Neural cell (in vitro differentiated cells): ENCODE measurements at regions not wholly inside any gene's neighbourhood (a gene's known extent, or its start where the extent isn't known, plus 50 kb on each side); places are given as distances from the start of the nearest gene placed in this dataset.

Experiments used
- H2AFZ ChIP-seq: fragments of 200-600, 300-800 bp; sonication (generic), shearing (Covaris generic); 2 replicates; pipeline ENCODE4 v1.6.0; 2014; ENCODE audit warnings: low read depth, mild to moderate bottlenecking, antibody characterized with exemption, low read length, moderate library complexity
- H3F3A ChIP-seq: fragments of 200-600 bp; shearing (Covaris generic); 2 replicates; pipeline ENCODE4 v1.6.1; 2016; ENCODE audit warnings: mild to moderate bottlenecking, moderate library complexity, mixed read lengths, antibody characterized with exemption, low read length; ENCODE audit not compliant: insufficient read depth, poor library complexity, severe bottlenecking
- H3K27ac ChIP-seq: fragments of 200-600, 300-800 bp; sonication (generic), shearing (Covaris generic); 2 replicates; pipeline ENCODE4 v1.5.1; 2014; ENCODE audit warnings: mild to moderate bottlenecking, low read length, moderate library complexity
- H3K27me3 ChIP-seq: fragments of 300-800, 200-600 bp; sonication (generic), shearing (Covaris generic); 2 replicates; pipeline ENCODE4 v1.6.0; 2014; ENCODE audit warnings: mild to moderate bottlenecking, low read depth, low read length, moderate library complexity; ENCODE audit not compliant: insufficient read depth
- H3K36me3 ChIP-seq: fragments of 300-800, 200-600 bp; sonication (generic), shearing (Covaris generic); 2 replicates; pipeline ENCODE4 v1.5.1; 2014; ENCODE audit warnings: mild to moderate bottlenecking, antibody characterized with exemption, low read length, moderate library complexity; ENCODE audit not compliant: insufficient read depth
- H3K4me2 ChIP-seq: fragments of 300-800, 200-600 bp; sonication (generic), shearing (Covaris generic); 2 replicates; pipeline ENCODE4 v1.6.0; 2014; ENCODE audit warnings: mild to moderate bottlenecking, low read length
- H3K4me3 ChIP-seq: fragments of 300-800, 200-600 bp; sonication (generic), shearing (Covaris generic); 2 replicates; pipeline ENCODE4 v1.5.1; 2014; ENCODE audit warnings: mild to moderate bottlenecking, low read length, moderate library complexity
- H3K79me2 ChIP-seq: fragments of 200-600 bp; shearing (Covaris generic); replicated peaks from 2 replicates; pipeline ENCODE4 v1.6.0; 2014; ENCODE audit warnings: mild to moderate bottlenecking, low read length, moderate library complexity; ENCODE audit not compliant: insufficient read depth
- H3K9ac ChIP-seq: fragments of 300-800, 200-600 bp; sonication (generic), shearing (Covaris generic); 2 replicates; pipeline ENCODE4 v1.6.1; 2016; ENCODE audit warnings: mild to moderate bottlenecking, low read length, mixed read lengths
- H3K9me2 ChIP-seq: fragments of 200-600 bp; shearing (Covaris generic); 2 replicates; pipeline ENCODE4 v1.6.1; 2016; ENCODE audit warnings: mild to moderate bottlenecking, low read length, mixed read lengths; ENCODE audit not compliant: insufficient read depth
- H3K9me3 ChIP-seq: fragments of 200-600, 300-800 bp; sonication (generic), shearing (Covaris generic); 2 replicates; pipeline ENCODE4 v1.6.1; 2016; ENCODE audit warnings: mild to moderate bottlenecking, mixed run types, low read length, moderate library complexity, mixed read lengths
- H4K20me1 ChIP-seq: fragments of 200-600 bp; shearing (Covaris generic); 2 replicates; pipeline ENCODE4 v1.6.1; 2016; ENCODE audit warnings: mild to moderate bottlenecking, mixed run types; ENCODE audit not compliant: insufficient read depth
- CTCF ChIP-seq: fragments of 450-650 bp; IDR thresholded peaks from 2 replicates; pipeline ENCODE4 v1.5.1; 2014; ENCODE audit warnings: antibody characterized with exemption, mild to moderate bottlenecking, moderate library complexity; ENCODE audit not compliant: poor library complexity, severe bottlenecking
- EP300 ChIP-seq: fragments of 450-650 bp; conservative IDR thresholded peaks from 2 replicates; pipeline ENCODE4 v1.6.1; 2014; ENCODE audit warnings: antibody characterized with exemption, mild to moderate bottlenecking, moderate library complexity; ENCODE audit not compliant: poor library complexity, severe bottlenecking
- EZH2 ChIP-seq: fragments of 200-600, 300-800 bp; shearing (Covaris generic), sonication (generic); IDR thresholded peaks from 2 replicates; pipeline ENCODE4 v1.6.1; 2014; ENCODE audit warnings: antibody characterized with exemption, low read length, borderline replicate concordance, mild to moderate bottlenecking; ENCODE audit not compliant: insufficient read depth, poor library complexity, severe bottlenecking
- MXI1 ChIP-seq: fragments of 450-650 bp; conservative IDR thresholded peaks from 2 replicates; pipeline ENCODE4 v1.6.1; 2014; ENCODE audit warnings: antibody characterized with exemption, mild to moderate bottlenecking; ENCODE audit not compliant: poor library complexity, severe bottlenecking
- POLR2AphosphoS5 ChIP-seq: IDR thresholded peaks from 2 replicates; pipeline ENCODE4 v1.6.1; 2012
- RAD21 ChIP-seq: fragments of 450-650 bp; conservative IDR thresholded peaks from 2 replicates; pipeline ENCODE4 v1.6.1; 2014; ENCODE audit warnings: antibody characterized with exemption, mild to moderate bottlenecking, moderate library complexity
- REST ChIP-seq: IDR thresholded peaks from 2 replicates; pipeline ENCODE4 v1.6.1; 2012; ENCODE audit warnings: borderline replicate concordance
- SMC3 ChIP-seq: fragments of 450-650 bp; conservative IDR thresholded peaks from 2 replicates; pipeline ENCODE4 v1.6.1; 2014; ENCODE audit warnings: antibody characterized with exemption, mild to moderate bottlenecking, moderate library complexity; ENCODE audit not compliant: poor library complexity
- TAF1 ChIP-seq: IDR thresholded peaks from 2 replicates; pipeline ENCODE4 v1.6.1; 2012; ENCODE audit warnings: low read depth

- Histone ChIP-seq H3K4me2 (no peak overlapping the region), H3K27ac (no peak overlapping the region), H3K4me3 (no peak overlapping the region), H3K79me2 (no peaks in the 10 kb centered on the region), H3K36me3 (no peaks in the 10 kb centered on the region), H3K9ac (no peak overlapping the region), H3K9me2 (no peaks in the 10 kb centered on the region), H3K27me3 (no peaks in the 10 kb centered on the region), H4K20me1 (no peaks in the 10 kb centered on the region), H2AFZ (no peak overlapping the region), H3K9me3 (no peaks in the 10 kb centered on the region), H3F3A (no peaks in the 10 kb centered on the region)
- TF ChIP-seq MXI1 (no peak), POLR2AphosphoS5 (no peak), TAF1 (no peak), REST (no peak), EP300 (no peak), RAD21 (no peak), CTCF (no peak), SMC3 (no peak), EZH2 (no peak)
Measured at GRCh38 chr5:155903791-155904190, 423.2 kb upstream of the SGCD start.

GRCh38 chr5:155905364-155905763 lies 421.6 kb upstream of the SGCD start:
- Histone ChIP-seq H2AFZ (no peak overlapping the region), H3K9me2 (no peaks in the 10 kb centered on the region), H3K27me3 (no peaks in the 10 kb centered on the region), H3K9ac (no peak overlapping the region), H3K79me2 (no peaks in the 10 kb centered on the region), H3K27ac (no peak overlapping the region), H3K9me3 (no peaks in the 10 kb centered on the region), H4K20me1 (no peaks in the 10 kb centered on the region), H3F3A (no peaks in the 10 kb centered on the region), H3K4me3 (no peak overlapping the region), H3K36me3 (no peaks in the 10 kb centered on the region), H3K4me2 (no peak overlapping the region)
- TF ChIP-seq MXI1 (no peak), POLR2AphosphoS5 (no peak), EP300 (no peak), EZH2 (no peak), REST (no peak), TAF1 (no peak), CTCF (no peak), SMC3 (no peak), RAD21 (no peak)
